M059J (cell line): ENCODE measurements at regions not wholly inside any gene's neighbourhood (a gene's known extent, or its start where the extent isn't known, plus 50 kb on each side); places are given as distances from the start of the nearest gene placed in this dataset.
"Not testable (repeated sequence)": the region's sequence is repeated elsewhere in the genome, so short reads cannot be mapped to it uniquely, and the experiment has no call there.

ENCODE experiments used
- DNase-seq: peaks from one replicate; pipeline ENCODE4 v3.0.0-alpha.2; 2012; ENCODE audit warnings: low read depth

- no peak for DNase-seq
Measured at GRCh38 chr7:27412164-27412563, 169.6 kb downstream of the EVX1 start.

DNA sequence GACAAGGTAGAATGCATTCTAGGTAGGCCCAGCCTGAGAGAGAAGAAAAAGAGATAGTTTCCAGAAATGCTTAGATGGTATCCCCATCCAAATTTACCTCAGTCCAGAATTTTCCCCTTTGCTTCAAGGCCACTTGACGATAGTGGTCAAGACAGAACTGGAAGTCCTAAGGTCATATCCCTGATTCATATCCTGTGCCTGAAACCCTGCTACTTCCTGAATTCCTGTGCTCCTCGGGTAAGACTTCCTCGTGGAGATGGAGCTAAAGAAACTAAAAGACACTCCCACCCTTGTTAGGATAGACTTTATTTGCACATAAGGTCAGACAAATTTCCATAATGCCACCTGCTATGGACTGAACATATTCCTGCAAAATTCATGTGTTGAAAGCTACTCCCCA, 175.9 kb downstream of the EVX1 start:
- peak; percentile 37 for DNase-seq

- DNase-seq = peak; percentile 74
Measured at GRCh38 chr7:27419581-27420177, 177.1 kb downstream of the EVX1 start.

GRCh38 chr7:27420702-27421101, 178.1 kb downstream of the EVX1 start:
- DNase-seq = no peak

DNA sequence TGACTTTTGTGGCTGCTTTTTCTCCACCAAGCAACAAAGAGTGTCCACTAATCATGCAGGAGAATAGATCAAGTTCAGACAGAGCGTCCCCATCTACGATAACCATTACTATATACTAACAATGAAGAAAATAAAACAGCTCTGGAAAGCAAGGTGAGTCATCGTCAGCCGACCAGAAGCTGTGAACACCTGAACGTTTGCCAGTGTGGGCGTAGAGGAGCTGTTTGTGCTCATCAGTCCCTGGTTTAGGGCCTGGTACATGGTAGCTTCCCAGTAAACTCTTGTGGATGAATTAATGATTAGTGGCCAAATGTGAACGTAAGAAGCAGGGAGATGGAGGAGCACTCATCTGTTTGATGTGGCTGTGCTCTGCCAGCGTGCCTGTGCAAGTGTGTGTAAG, 180.7 kb downstream of the EVX1 start:
- peak; percentile 86 for DNase-seq

DNA sequence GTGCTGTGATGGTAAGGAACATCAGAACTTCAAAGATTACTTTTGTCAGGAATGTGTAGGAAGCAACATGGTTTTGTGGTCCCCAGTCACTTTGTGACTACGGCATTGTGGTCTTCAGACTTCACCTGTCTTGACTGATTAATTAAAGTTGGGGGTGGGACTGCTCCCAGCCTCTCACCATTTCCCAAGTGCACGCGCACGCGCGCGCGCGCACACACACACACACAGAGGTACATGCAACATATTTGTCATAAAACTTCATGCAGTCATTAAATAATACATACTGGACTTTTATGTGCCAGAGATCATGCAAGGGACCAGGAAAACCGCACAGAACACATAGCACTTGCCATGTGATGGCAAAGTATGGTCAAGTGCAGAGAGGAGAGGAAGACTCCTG, 181.2 kb downstream of the EVX1 start:
- DNase-seq = no peak

- no peak for DNase-seq
Measured at GRCh38 chr7:27424231-27424630, 181.6 kb downstream of the EVX1 start.

DNA sequence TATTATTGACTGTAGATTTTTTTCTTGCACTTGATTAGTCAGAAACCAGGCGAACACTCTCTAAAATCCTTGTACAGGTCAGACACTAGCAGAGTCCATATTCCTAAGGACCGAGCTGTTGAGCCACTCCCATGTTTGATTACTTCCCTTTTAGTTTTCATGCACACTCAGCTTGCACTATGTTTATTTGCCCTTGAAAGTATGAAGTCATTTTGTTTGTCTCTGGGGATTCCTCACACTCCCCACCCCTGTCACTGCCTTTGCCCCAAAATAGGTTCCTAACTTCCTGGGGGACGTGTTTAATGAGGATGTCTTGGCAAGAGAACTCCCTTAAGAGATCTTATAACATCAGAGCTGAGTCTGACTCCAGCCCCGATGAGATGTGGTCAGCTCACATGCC, 182.1 kb downstream of the EVX1 start:
- DNase-seq = no peak

DNA sequence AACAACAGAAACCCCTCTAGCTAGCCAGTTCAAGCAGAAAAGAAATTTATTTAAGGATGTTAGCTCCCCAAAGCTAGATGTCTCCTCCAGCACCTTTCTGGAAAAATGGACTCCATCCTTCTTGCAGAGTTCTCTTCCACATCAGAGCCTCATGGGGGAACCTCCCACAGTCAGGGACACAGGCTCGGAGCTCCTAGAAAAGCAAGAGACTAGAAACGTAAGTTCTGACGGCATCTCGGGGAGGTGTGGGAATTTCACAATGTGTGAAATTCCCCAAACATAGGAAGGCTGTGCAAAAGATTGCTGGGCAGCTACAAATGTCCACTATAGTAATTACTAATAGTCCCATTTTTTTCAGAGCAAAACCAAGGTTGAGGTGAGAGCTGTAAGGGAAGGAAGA, 184.8 kb downstream of the EVX1 start:
- DNase-seq = no peak

- no peak for DNase-seq
Measured at GRCh38 chr7:27430105-27430504, 187.5 kb downstream of the EVX1 start.

- DNase-seq = no peak
Measured at GRCh38 chr7:27431465-27431864, 188.9 kb downstream of the EVX1 start.

DNA sequence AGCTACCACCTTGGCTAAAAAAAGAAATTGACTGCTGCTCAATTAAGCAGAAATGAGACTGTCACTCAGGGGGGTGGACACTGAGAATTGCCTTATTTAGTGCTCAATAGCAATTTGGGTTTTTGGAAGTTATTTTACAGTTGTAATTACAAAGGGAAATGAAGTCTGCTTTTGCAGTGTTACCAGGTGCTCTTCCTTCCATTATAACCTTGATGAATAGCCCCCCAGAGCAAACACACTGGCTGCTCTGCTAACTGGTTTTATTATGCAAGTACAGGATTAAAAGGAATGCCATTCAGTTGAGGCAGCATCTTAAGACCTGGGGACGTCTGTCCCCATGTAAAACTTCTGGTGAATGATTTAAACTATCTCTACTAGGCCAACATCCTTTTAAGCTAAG, 191.0 kb downstream of the EVX1 start:
- no peak for DNase-seq

GRCh38 chr7:27434756-27435400, 192.3 kb downstream of the EVX1 start:
- peak; percentile 74 for DNase-seq

DNA sequence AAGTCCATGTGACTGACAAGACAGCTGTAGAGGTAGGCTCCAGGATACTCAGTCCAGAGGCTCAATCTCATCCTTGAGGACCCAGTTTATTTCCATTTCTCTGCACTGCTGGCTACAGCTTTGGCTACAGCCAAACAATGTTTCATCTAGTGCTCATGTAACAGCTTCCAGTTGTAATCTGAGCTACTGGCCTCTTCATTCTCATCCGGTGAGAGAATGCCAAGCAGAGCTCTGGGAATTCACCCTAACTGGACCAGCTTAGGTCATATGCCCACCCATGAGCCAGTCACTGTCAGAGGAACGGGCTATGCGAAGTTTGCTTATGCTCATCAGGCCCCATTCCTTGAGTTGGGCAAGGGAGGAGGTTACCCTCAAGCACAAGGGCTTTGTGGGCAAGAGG, 192.9 kb downstream of the EVX1 start:
- DNase-seq = peak; percentile 69

DNA sequence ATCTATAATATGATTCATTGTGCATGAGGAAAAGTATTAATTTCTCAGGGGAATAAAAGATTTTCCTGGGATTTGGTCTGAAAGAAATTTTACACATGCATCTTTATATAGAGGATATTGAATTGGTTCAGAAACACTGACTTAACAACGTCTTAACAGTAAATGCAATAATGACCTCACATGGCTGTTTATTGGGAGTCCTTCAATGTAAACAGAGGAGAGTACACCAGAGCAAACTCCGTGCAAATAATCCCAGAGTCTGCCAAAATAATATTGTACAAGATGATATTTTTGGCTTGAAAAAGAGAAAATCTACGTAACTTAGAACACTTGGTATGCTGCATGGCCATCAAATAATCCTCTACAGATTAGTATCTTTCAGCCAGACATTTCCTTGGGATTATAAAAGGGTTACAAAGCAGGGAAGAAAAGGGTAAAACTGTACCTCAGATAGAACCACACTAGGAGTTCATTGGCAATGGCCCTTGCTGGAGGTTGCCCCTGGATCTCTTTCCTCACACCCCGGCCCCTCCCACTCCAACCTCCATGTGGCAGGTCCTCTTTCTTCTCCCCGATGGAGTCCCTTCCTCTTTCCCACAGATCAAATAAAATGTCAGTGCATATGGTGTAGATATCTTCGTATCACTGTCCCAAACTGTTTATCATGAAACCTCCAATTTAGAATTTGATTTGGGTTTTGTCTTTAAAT, 196.4 kb downstream of the EVX1 start:
- no peak for DNase-seq

- DNase-seq = peak; percentile 82
Measured at GRCh38 chr7:27442455-27442854, 199.9 kb downstream of the EVX1 start.

- not testable (repeated sequence) for DNase-seq
Measured at GRCh38 chr7:27449046-27449445, 206.4 kb downstream of the EVX1 start.

DNA sequence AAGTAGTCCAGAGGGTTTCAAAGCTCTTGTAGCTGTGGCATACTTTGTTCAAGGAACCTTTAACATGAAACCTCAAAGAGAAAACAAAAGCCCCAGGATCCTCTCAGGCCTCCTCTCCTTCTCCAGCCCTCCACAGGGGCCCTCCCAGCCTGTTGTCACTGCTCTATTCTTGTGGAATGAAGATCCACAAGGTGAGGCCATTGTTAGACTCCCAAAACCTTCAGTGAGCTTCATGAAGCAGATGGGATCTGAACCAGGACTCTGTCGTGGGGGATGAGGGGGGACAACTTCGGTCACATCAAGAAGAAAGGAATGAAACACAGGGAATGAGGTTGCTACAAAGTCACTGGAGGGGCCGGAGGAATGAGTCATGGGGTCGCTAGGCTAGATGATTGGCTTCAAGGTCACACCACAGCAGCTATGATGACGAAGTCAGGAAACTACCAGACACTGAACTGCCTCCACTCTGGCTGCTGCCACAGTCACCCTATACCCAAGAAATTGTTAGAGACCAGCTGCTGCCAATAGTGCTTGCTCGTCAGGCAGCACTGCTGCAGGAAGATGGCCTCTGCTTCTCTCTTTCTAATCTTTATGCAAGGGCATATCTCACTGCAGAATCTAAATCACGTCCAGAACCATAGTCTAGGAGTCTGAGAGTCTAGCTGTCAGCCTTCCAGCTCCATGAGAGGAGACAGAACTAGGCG, 208.8 kb downstream of the HIBADH start:
- peak; percentile 95 for DNase-seq

GRCh38 chr7:27457120-27457519, 205.6 kb downstream of the HIBADH start:
- not testable (repeated sequence) for DNase-seq

- not testable (repeated sequence) for DNase-seq
Measured at GRCh38 chr7:27457603-27458565, 204.8 kb downstream of the HIBADH start.

DNA sequence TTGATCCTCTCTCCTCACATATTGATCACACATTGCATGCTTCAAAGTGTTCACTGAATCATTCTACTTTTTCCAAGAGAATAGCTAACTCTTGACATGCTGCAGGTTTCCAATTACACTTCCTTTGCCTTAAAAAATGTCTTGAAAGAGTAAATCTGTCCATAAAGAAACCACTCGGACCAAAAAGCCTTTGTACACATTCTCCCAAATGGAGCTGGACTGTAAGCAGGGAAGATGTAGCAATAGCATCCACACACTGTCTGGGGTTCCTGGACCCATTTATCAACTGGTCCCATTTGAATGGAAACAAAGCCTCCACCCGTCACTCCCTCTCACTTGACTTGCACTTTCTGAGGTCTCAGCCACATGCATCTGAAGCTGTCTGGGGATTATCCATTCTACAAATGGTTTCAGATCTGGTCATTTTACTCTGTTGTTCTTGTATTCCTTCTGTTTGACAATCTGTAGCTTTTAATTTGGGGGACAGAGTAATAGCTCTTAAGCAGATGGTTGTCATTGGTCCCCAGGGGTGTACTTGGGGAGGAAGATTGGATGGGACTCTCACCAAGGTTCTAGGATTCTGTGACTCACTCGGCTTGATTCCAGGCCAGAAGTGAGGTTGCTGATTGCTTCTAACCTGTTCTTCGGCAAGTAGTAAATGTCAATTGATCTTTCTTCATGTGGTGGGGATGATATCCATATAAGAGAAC, 203.5 kb downstream of the HIBADH start:
- peak; percentile 55 for DNase-seq
